Activated T-helper 17 cell treated with anti-CD3 and anti-CD28 coated beads, Interleukin-2, amount 50 U/mL, for 72 hours (primary cell): ENCODE measurements at regions not wholly inside any gene's neighbourhood (a gene's known extent, or its start where the extent isn't known, plus 50 kb on each side); places are given as distances from the start of the nearest gene placed in this dataset.
"Not testable (repeated sequence)": the region's sequence is repeated elsewhere in the genome, so short reads cannot be mapped to it uniquely, and the experiment has no call there.

ENCODE experiments used
- ATAC-seq: fragments of 150-1000 bp; cut with Tn5 transposase; replicated peaks from 2 replicates; pipeline ENCODE4 v1.10.0; 2021; ENCODE audit warnings: mild to moderate bottlenecking, moderate library complexity
- H3K27ac Mint-ChIP-seq: one replicate; pipeline ENCODE4 v1.8.0; 2022; ENCODE audit warnings: mixed read lengths
- H3K27me3 Mint-ChIP-seq: one replicate; pipeline ENCODE4 v1.8.0; 2022; ENCODE audit warnings: mixed read lengths
- H3K36me3 Mint-ChIP-seq: one replicate; pipeline ENCODE4 v1.8.0; 2022; ENCODE audit warnings: low read depth, mild to moderate bottlenecking, mixed read lengths
- H3K4me1 Mint-ChIP-seq: one replicate; pipeline ENCODE4 v1.8.0; 2022; ENCODE audit warnings: mixed read lengths
- H3K4me3 Mint-ChIP-seq: one replicate; pipeline ENCODE4 v1.8.0; 2022; ENCODE audit warnings: mild to moderate bottlenecking, mixed read lengths
- H3K9me3 Mint-ChIP-seq: one replicate; pipeline ENCODE4 v1.8.0; 2022; ENCODE audit warnings: mixed read lengths

DNA sequence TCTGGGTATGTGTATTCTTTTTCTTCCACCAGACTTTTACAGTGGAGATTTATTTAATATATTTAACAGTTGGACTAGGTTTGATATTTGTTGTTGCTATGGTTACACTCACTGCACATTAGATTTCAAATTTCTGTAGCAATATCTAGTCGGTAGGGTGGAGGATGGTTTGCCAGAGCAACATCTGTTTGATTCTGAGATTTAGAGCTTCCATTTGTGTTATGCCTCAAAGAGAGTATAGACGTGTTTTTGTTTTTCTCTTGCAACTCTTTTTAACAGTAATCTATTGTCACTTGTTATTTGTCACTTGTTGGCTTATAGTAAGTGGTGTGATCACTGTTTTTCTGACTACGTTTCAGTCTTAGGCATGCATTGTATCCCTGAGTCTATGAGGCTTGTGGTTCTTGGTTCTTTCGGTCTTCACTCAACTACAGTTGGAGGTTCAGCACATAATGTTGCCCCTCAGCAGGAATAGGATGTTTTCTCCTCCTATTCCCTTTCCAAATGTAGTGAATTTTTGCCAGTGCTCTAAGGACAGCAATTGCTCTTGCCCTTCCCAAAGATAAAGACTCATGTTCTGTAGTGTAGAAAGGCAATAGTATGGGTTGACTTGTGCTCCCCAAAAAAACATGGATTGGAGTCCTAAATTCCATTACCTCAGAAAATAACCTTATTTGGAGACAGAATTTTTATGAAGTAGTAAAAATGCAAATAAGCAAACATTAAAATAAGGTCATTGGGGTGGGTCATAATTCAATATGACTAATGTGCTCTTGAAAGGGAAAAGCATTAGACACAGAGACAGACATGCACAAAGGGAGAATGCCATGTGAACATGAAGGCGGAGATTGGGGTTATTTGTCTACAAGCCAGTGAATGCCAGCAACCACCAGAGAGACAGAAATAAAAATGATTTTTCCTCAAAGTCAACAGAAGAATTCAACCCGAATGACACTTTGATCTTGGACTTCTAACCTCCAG lies 692.1 kb downstream of the DIPK2A start:
- Mint-ChIP-seq H3K36me3 (no peaks in the 10 kb centered on the region), H3K4me3 (no peak overlapping the region), H3K9me3 (no peaks in the 10 kb centered on the region), H3K4me1 (no peaks in the 10 kb centered on the region), H3K27me3 (no peaks in the 10 kb centered on the region), H3K27ac (no peak overlapping the region)
- ATAC-seq, result no peak

GRCh38 chr3:144665567-144666053 lies 694.0 kb downstream of the DIPK2A start:
- H3K4me1 Mint-ChIP-seq, result no peaks in the 10 kb centered on the region
- no peak overlapping the region for H3K27ac Mint-ChIP-seq
- no peak overlapping the region for H3K4me3 Mint-ChIP-seq
- H3K9me3 Mint-ChIP-seq, result no peaks in the 10 kb centered on the region
- no peak for ATAC-seq
- no peaks in the 10 kb centered on the region for H3K27me3 Mint-ChIP-seq
- no peaks in the 10 kb centered on the region for H3K36me3 Mint-ChIP-seq

DNA sequence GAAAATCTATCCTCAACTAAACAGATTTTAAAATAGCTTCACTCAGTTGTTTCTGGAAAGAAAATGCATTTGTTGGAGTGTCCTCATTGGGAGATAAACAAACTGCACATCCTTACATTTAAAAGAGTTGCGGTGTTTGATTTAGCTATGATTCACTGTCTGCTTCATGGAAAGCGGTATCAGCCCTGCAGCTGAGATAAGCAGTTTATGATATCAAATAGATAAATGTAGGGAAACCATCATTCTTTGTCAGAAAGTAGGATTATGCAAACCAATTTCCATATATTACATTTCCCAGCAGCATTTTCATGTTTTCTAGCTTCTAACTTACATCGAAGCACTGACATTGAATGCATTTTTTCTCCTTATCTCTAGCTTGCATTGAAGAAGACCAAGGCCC lies 698.9 kb downstream of the DIPK2A start:
- H3K27me3 Mint-ChIP-seq, result no peaks in the 10 kb centered on the region
- no peaks in the 10 kb centered on the region for H3K36me3 Mint-ChIP-seq
- ATAC-seq, result no peak
- H3K9me3 Mint-ChIP-seq, result no peaks in the 10 kb centered on the region
- no peak overlapping the region for H3K4me3 Mint-ChIP-seq
- no peak overlapping the region for H3K27ac Mint-ChIP-seq
- H3K4me1 Mint-ChIP-seq, result no peaks in the 10 kb centered on the region

DNA sequence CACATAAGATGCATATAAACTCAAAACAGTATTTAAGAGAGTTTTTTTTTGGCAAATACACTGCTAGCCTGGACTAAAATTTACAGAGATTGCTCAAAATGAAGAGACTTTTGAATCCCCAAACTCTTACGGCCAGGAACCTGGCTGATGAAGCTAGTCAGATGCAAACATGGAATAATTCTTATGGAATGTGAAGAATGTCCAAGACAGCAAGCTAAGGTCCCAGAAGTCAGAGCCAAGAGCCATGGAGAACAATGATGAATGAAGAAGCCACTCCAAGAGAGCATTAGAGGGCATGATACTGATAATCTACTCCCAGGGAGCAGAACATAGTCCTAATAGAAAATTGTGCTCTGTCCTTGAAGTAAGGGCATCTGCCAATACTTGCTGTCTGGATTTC lies 705.5 kb downstream of the DIPK2A start:
- H3K4me3 Mint-ChIP-seq, result no peak overlapping the region
- H3K27me3 Mint-ChIP-seq, result no peaks in the 10 kb centered on the region
- ATAC-seq, result no peak
- no peak overlapping the region for H3K27ac Mint-ChIP-seq
- H3K9me3 Mint-ChIP-seq, result no peaks in the 10 kb centered on the region
- H3K4me1 Mint-ChIP-seq, result no peaks in the 10 kb centered on the region
- H3K36me3 Mint-ChIP-seq, result no peaks in the 10 kb centered on the region

- Mint-ChIP-seq H3K27me3 (no peaks in the 10 kb centered on the region), H3K9me3 (no peaks in the 10 kb centered on the region), H3K36me3 (no peaks in the 10 kb centered on the region), H3K4me3 (no peak overlapping the region), H3K27ac (no peak overlapping the region), H3K4me1 (no peaks in the 10 kb centered on the region)
- no peak for ATAC-seq
Measured at GRCh38 chr3:144683065-144683464, 711.4 kb downstream of the DIPK2A start.

GRCh38 chr3:144687862-144688261 lies 716.2 kb downstream of the DIPK2A start:
- no peak overlapping the region for H3K27ac Mint-ChIP-seq

GRCh38 chr3:144692488-144692887 lies 720.9 kb downstream of the DIPK2A start:
- ATAC-seq, result no peak
- Mint-ChIP-seq H3K4me3 (no peak overlapping the region), H3K9me3 (peaks cover 3% of the 10 kb centered on the region), H3K27ac (no peak overlapping the region), H3K27me3 (no peaks in the 10 kb centered on the region), H3K4me1 (no peaks in the 10 kb centered on the region), H3K36me3 (no peaks in the 10 kb centered on the region)

More at GRCh38 chr3:144687862-144688261, 716.2 kb downstream of the DIPK2A start:
- no peaks in the 10 kb centered on the region for H3K36me3 Mint-ChIP-seq
- H3K27me3 Mint-ChIP-seq, result no peaks in the 10 kb centered on the region
- H3K4me1 Mint-ChIP-seq, result no peaks in the 10 kb centered on the region
- no peak for ATAC-seq
- H3K9me3 Mint-ChIP-seq, result no peaks in the 10 kb centered on the region
- H3K4me3 Mint-ChIP-seq, result no peak overlapping the region

DNA sequence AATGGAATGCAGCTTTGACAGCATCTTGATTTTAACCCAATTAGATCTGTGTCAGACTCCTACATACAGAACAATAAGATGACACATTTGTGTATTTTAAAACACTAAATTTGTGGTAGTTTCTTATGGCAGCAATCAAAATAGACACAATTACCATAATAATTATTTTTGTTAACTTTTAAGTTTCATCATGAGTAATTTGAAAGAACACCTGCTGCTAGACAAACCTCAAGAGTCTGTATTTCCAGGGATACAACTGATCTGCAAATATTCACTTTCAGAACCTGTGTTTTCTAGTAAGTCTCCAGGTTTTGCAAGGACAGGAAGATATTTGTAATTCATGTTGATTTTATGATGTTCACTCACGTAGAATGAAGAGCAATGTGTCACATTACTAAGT lies 736.8 kb downstream of the DIPK2A start:
- ATAC-seq, result no peak
- Mint-ChIP-seq H3K9me3 (peaks cover 1% of the 10 kb centered on the region), H3K27ac (no peak overlapping the region), H3K27me3 (no peaks in the 10 kb centered on the region), H3K36me3 (no peaks in the 10 kb centered on the region), H3K4me3 (no peak overlapping the region), H3K4me1 (no peaks in the 10 kb centered on the region)

DNA sequence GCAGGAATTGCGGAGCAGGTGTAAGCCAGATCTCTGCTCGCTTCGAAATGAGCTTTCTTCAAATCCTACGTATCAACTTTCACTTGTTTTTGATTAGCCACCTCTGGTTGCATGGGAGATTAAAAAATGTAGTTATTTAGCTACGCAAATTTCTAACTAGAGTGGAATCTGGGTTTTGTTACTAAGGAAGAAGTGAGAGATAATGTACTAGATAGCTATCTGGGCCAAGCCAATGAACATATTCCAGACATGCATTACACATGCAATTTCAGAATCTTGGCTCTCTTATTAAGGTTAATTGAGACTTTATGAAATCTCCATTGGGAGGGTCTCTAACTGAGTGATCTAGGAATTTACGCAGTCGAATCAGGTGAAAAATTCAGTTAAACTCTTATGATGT lies 765.7 kb downstream of the DIPK2A start:
- Mint-ChIP-seq H3K27ac (no peak overlapping the region), H3K4me1 (no peaks in the 10 kb centered on the region)
- ATAC-seq, result no peak

GRCh38 chr3:144743225-144743668 lies 771.6 kb downstream of the DIPK2A start:
- ATAC-seq, result no peak
- Mint-ChIP-seq H3K36me3 (no peaks in the 10 kb centered on the region), H3K27me3 (no peaks in the 10 kb centered on the region), H3K27ac (no peak overlapping the region), H3K9me3 (no peaks in the 10 kb centered on the region), H3K4me3 (no peak overlapping the region), H3K4me1 (no peaks in the 10 kb centered on the region)

More for the DNA sequence above, 765.7 kb downstream of the DIPK2A start:
- H3K4me3 Mint-ChIP-seq, result no peak overlapping the region
- no peaks in the 10 kb centered on the region for H3K36me3 Mint-ChIP-seq
- H3K27me3 Mint-ChIP-seq, result no peaks in the 10 kb centered on the region
- no peaks in the 10 kb centered on the region for H3K9me3 Mint-ChIP-seq

DNA sequence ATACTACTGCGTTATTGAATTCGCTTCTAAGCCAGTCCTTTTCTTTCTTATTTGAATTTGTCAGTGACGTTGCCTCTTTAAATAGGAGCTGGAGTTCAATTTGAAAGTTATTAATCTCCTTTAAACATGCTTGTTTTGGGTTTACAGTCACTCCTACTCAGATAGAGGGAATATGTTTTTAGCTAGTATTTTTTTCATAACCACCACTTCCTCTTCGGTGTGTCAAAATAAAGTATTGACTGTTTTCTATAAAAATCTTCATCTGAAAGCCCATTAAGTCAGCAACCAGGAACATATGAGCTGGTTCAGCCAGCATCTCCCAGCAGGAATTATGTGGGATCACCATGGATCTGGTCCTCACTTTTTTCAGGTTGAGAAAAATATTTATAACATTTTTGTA lies 772.9 kb downstream of the DIPK2A start:
- no peak for ATAC-seq
- H3K27ac Mint-ChIP-seq, result no peak overlapping the region
- H3K4me3 Mint-ChIP-seq, result no peak overlapping the region
- H3K27me3 Mint-ChIP-seq, result no peaks in the 10 kb centered on the region
- H3K4me1 Mint-ChIP-seq, result no peaks in the 10 kb centered on the region
- H3K36me3 Mint-ChIP-seq, result no peaks in the 10 kb centered on the region
- H3K9me3 Mint-ChIP-seq, result no peaks in the 10 kb centered on the region

- Mint-ChIP-seq H3K27ac (no peak overlapping the region), H3K4me3 (no peak overlapping the region), H3K27me3 (no peaks in the 10 kb centered on the region), H3K4me1 (no peaks in the 10 kb centered on the region), H3K36me3 (no peaks in the 10 kb centered on the region), H3K9me3 (no peaks in the 10 kb centered on the region)
- ATAC-seq, result no peak
Measured at GRCh38 chr3:144746631-144747030, 775.0 kb downstream of the DIPK2A start.

GRCh38 chr3:144749536-144750253 lies 778.1 kb downstream of the DIPK2A start:
- H3K4me1 Mint-ChIP-seq, H3K9me3 Mint-ChIP-seq, H3K36me3 Mint-ChIP-seq, H3K27me3 Mint-ChIP-seq, H3K27ac Mint-ChIP-seq, H3K4me3 Mint-ChIP-seq, ATAC-seq: not testable (repeated sequence)

DNA sequence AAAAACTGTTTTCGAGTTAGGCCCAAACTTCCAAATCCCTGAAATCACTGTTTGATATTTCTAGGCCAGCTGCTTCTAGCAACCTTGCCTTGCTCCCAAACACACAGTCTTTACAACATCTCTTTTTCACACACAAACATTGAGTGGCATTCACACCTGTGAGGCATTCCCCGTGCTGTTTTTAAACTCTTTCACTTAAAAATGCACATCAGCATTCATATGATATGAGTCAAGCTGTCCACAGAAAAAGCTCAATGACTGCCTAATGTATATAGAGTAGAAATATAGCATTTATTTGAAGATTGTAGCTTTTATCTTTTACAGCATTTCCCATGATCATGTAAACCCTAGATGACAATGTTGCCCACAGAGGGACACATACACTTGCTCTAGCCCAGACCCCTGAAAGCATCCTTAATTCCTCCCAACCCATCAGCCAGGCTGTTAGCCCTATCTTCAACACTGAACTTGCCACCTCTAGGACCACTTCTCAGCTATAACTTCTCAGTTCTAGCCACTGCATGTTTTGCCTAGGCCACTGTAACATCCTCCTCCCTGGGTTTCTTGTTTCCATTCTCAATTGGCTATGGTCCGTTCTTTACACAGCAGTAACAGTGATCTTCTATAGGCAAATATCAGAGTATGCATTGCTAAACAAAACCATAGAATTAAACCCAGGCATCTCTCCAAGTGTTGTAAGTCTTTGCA lies 782.6 kb downstream of the DIPK2A start:
- no peak for ATAC-seq
- no peaks in the 10 kb centered on the region for H3K27me3 Mint-ChIP-seq
- H3K36me3 Mint-ChIP-seq, result no peaks in the 10 kb centered on the region
- no peak overlapping the region for H3K27ac Mint-ChIP-seq
- H3K9me3 Mint-ChIP-seq, result no peaks in the 10 kb centered on the region
- no peaks in the 10 kb centered on the region for H3K4me1 Mint-ChIP-seq
- H3K4me3 Mint-ChIP-seq, result no peak overlapping the region
